H9 (cell line): ENCODE measurements at regions not wholly inside any gene's neighbourhood (a gene's known extent, or its start where the extent isn't known, plus 50 kb on each side); places are given as distances from the start of the nearest gene placed in this dataset.

Source experiments
- DNase-seq: peaks from one replicate; pipeline ENCODE4 v3.0.0-alpha.2; 2017
- H2AFZ ChIP-seq: one replicate; pipeline ENCODE4 v1.6.1; 2013; ENCODE audit warnings: mild to moderate bottlenecking, low read length, control low read depth, moderate library complexity
- H2AK5ac ChIP-seq: 2 replicates; pipeline ENCODE4 v1.6.1; 2013; ENCODE audit warnings: low read length, control low read depth, mixed read lengths; ENCODE audit not compliant: insufficient read length
- H2BK120ac ChIP-seq: one replicate; pipeline ENCODE4 v1.6.1; 2013; ENCODE audit warnings: low read depth, mild to moderate bottlenecking, low read length, control low read depth, inconsistent platforms; ENCODE audit not compliant: poor library complexity, severe bottlenecking
- H2BK12ac ChIP-seq: 2 replicates; pipeline ENCODE4 v1.6.1; 2013; ENCODE audit warnings: low read length, control low read depth, mixed read lengths, low read depth; ENCODE audit not compliant: insufficient read length
- H2BK15ac ChIP-seq: 2 replicates; pipeline ENCODE4 v1.6.1; 2013; ENCODE audit warnings: low read depth, low read length, control low read depth
- H2BK20ac ChIP-seq: one replicate; pipeline ENCODE4 v1.6.1; 2013; ENCODE audit warnings: low read depth, mild to moderate bottlenecking, low read length, control low read depth, inconsistent platforms; ENCODE audit not compliant: poor library complexity, severe bottlenecking
- H2BK5ac ChIP-seq: 2 replicates; pipeline ENCODE4 v1.6.1; 2013; ENCODE audit warnings: low read length, control low read depth, mixed read lengths; ENCODE audit not compliant: insufficient read length
- H3K14ac ChIP-seq: 2 replicates; pipeline ENCODE4 v1.6.1; 2013; ENCODE audit warnings: low read length, control low read depth; ENCODE audit not compliant: insufficient read depth
- H3K18ac ChIP-seq: 2 replicates; pipeline ENCODE4 v1.6.1; 2013; ENCODE audit warnings: low read depth, mild to moderate bottlenecking, mixed read lengths, low read length, control low read depth; ENCODE audit not compliant: insufficient read length
- H3K23ac ChIP-seq: 2 replicates; pipeline ENCODE4 v1.6.1; 2013; ENCODE audit warnings: low read length, control low read depth, mixed read lengths, low read depth; ENCODE audit not compliant: insufficient read length
- H3K23me2 ChIP-seq: 2 replicates; pipeline ENCODE4 v1.6.1; 2013; ENCODE audit warnings: low read depth, mild to moderate bottlenecking, mixed read lengths, low read length, control low read depth; ENCODE audit not compliant: insufficient read length, poor library complexity, severe bottlenecking
- H3K27ac ChIP-seq: 2 replicates; pipeline ENCODE4 v1.5.1; 2013; ENCODE audit warnings: low read length, control low read depth, mixed read lengths, low read depth; ENCODE audit not compliant: insufficient read length
- H3K27me3 ChIP-seq: 2 replicates; pipeline ENCODE4 v1.6.1; 2013; ENCODE audit warnings: low read length, control low read depth, inconsistent platforms; ENCODE audit not compliant: insufficient read depth
- H3K4ac ChIP-seq: 2 replicates; pipeline ENCODE4 v1.6.1; 2013; ENCODE audit warnings: low read depth, mild to moderate bottlenecking, control low read depth, inconsistent platforms, low read length, moderate library complexity
- H3K4me1 ChIP-seq: 2 replicates; pipeline ENCODE4 v1.6.1; 2013; ENCODE audit warnings: low read length, control low read depth, inconsistent platforms; ENCODE audit not compliant: insufficient read depth
- H3K4me2 ChIP-seq: 2 replicates; pipeline ENCODE4 v1.6.1; 2013; ENCODE audit warnings: low read length, control low read depth, mixed read lengths; ENCODE audit not compliant: insufficient read length, insufficient read depth
- H3K56ac ChIP-seq: 2 replicates; pipeline ENCODE4 v1.6.1; 2013; ENCODE audit warnings: low read depth, mild to moderate bottlenecking, mixed read lengths, low read length, control low read depth; ENCODE audit not compliant: insufficient read length
- H3K79me1 ChIP-seq: 2 replicates; pipeline ENCODE4 v1.6.1; 2013; ENCODE audit warnings: low read depth, mild to moderate bottlenecking, moderate library complexity, low read length, control low read depth, inconsistent platforms; ENCODE audit not compliant: insufficient read depth, poor library complexity, severe bottlenecking
- H3K79me2 ChIP-seq: 2 replicates; pipeline ENCODE4 v1.6.1; 2013; ENCODE audit warnings: low read length, control low read depth, inconsistent platforms; ENCODE audit not compliant: insufficient read depth
- H3K9ac ChIP-seq: 2 replicates; pipeline ENCODE4 v1.6.1; 2013; ENCODE audit warnings: low read length, control low read depth, mixed read lengths; ENCODE audit not compliant: insufficient read length; ENCODE audit errors: extremely low read depth
- H3K9me3 ChIP-seq: one replicate; pipeline ENCODE4 v1.6.1; 2013; ENCODE audit warnings: low read depth, low read length, inconsistent platforms; ENCODE audit not compliant: control insufficient read depth
- H3T11ph ChIP-seq: one replicate; pipeline ENCODE4 v1.6.1; 2013; ENCODE audit warnings: mild to moderate bottlenecking, low read length, control low read depth, inconsistent platforms
- H4K20me1 ChIP-seq: one replicate; pipeline ENCODE4 v1.6.1; 2013; ENCODE audit not compliant: control insufficient read depth, insufficient read length, insufficient read depth
- H4K5ac ChIP-seq: 2 replicates; pipeline ENCODE4 v1.6.1; 2013; ENCODE audit warnings: low read depth, mild to moderate bottlenecking, mixed read lengths, low read length, control low read depth; ENCODE audit not compliant: insufficient read length
- H4K8ac ChIP-seq: replicated peaks from 2 replicates; pipeline ENCODE4 v1.6.1; 2013; ENCODE audit warnings: low read length, control low read depth, mixed read lengths, low read depth; ENCODE audit not compliant: insufficient read length
- H4K91ac ChIP-seq: 2 replicates; pipeline ENCODE4 v1.6.1; 2013; ENCODE audit warnings: low read depth, mild to moderate bottlenecking, moderate library complexity, mixed read lengths, low read length, control low read depth; ENCODE audit not compliant: insufficient read length
- H3K27ac Mint-ChIP-seq, 3 experiments: 2 replicates in 2 of 3; 3 replicates in 1 of 3; pipeline ENCODE4 v1.8.0; 2020 to 2021; ENCODE audit warnings: mixed read lengths in 3 of 3, mild to moderate bottlenecking in 1 of 3, moderate library complexity in 1 of 3
- H3K27me3 Mint-ChIP-seq: 2 replicates; pipeline ENCODE4 v1.8.0; 2021; ENCODE audit warnings: low read depth, mild to moderate bottlenecking, moderate library complexity, mixed read lengths
- H3K36me3 Mint-ChIP-seq, 3 experiments: 2 replicates in 2 of 3; 3 replicates in 1 of 3; pipeline ENCODE4 v1.8.0; 2020 to 2021; ENCODE audit warnings: low read depth in 3 of 3, mixed read lengths in 3 of 3; ENCODE audit not compliant: insufficient read depth in 1 of 3
- H3K4me1 Mint-ChIP-seq, 2 experiments: 2 replicates each; pipeline ENCODE4 v1.8.0; 2020; ENCODE audit warnings: mixed read lengths in 2 of 2
- H3K4me3 Mint-ChIP-seq, 2 experiments: 2 replicates in 1 of 2; 3 replicates in 1 of 2; pipeline ENCODE4 v1.8.0; 2020 to 2021; ENCODE audit warnings: mild to moderate bottlenecking in 2 of 2, mixed read lengths in 2 of 2, moderate library complexity in 1 of 2
- H3K9me3 Mint-ChIP-seq, 2 experiments: 2 replicates in 1 of 2; 3 replicates in 1 of 2; pipeline ENCODE4 v1.8.0; 2020; ENCODE audit warnings: mild to moderate bottlenecking in 2 of 2, mixed read lengths in 2 of 2, moderate library complexity in 1 of 2
- CTCF ChIP-seq: fragments of 200-600 bp; sonication (generic); conservative IDR thresholded peaks from 3 replicates; pipeline ENCODE4 v1.8.0; 2021; ENCODE audit warnings: antibody characterized with exemption, mild to moderate bottlenecking

- Mint-ChIP-seq H3K27me3 (no peaks in the 10 kb centered on the region), H3K4me3 (no peak overlapping the region), H3K9me3 (no peaks in the 10 kb centered on the region), H3K4me1 (0 out of 4 replicates have a peak, but pooled peaks cover 0 to 2% of the 10 kb centered on the region in 2 experiments), H3K27ac (no peak overlapping the region), H3K36me3 (no peaks in the 10 kb centered on the region)
- Histone ChIP-seq H4K8ac (no peak overlapping the region), H2BK12ac (no peak overlapping the region), H3K4ac (no peak overlapping the region), H2AFZ (no peak overlapping the region), H2BK20ac (no peak overlapping the region), H4K5ac (no peak overlapping the region), H3K56ac (no peak overlapping the region), H3K23me2 (no peaks in the 10 kb centered on the region), H3K14ac (no peak overlapping the region), H3T11ph (no peak overlapping the region), H3K9ac (no peak overlapping the region), H3K4me1 (no peaks in the 10 kb centered on the region), H3K18ac (no peak overlapping the region), H3K9me3 (no peaks in the 10 kb centered on the region), H2BK15ac (no peak overlapping the region), H3K79me1 (no peaks in the 10 kb centered on the region), H4K20me1 (no peaks in the 10 kb centered on the region), H4K91ac (no peak overlapping the region), H3K4me2 (no peak overlapping the region), H2BK5ac (no peak overlapping the region), H3K79me2 (no peaks in the 10 kb centered on the region), H2AK5ac (no peak overlapping the region), H3K27me3 (no peaks in the 10 kb centered on the region), H2BK120ac (no peak overlapping the region), H3K23ac (no peak overlapping the region), H3K27ac (no peak overlapping the region)
- no peak for DNase-seq
- TF ChIP-seq CTCF, result no peak
Measured at GRCh38 chr2:183901931-183902330, 696.4 kb upstream of the ZNF804A start.
